Skeletal muscle cell (primary cell): ENCODE measurements at regions not wholly inside any gene's neighbourhood (a gene's known extent, or its start where the extent isn't known, plus 50 kb on each side); places are given as distances from the start of the nearest gene placed in this dataset.
"Not testable (repeated sequence)": the region's sequence is repeated elsewhere in the genome, so short reads cannot be mapped to it uniquely, and the experiment has no call there.

ENCODE experiments used
- DNase-seq: peaks from one replicate; pipeline ENCODE4 v3.0.0-alpha.2; 2010; ENCODE audit warnings: low read depth
- H3K4me3 ChIP-seq: 2 replicates; pipeline ENCODE4 v1.5.1; 2011; ENCODE audit warnings: low read depth, mild to moderate bottlenecking, control low read depth, low read length, moderate library complexity

DNA sequence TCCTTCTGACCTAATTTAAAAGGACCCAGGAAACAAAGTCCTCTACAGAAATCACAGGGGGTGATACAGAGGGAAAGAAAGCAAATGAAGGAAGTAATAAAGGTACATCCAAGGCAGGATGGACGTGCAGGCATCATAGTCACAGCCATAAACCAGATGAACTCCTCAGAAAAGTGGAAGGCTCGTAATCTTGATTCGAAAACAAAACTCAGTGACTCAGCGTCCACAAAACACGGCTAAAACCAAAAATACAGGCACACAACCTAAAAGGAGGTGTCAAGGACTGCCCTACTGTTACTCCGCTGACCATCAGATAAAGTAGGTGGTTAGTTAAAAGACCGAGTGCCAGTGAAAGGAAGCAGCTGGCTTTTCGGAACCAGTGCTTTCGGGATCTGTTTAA, 81.5 kb downstream of the TRIM69 start:
- DNase-seq, H3K4me3 ChIP-seq: not testable (repeated sequence)

DNA sequence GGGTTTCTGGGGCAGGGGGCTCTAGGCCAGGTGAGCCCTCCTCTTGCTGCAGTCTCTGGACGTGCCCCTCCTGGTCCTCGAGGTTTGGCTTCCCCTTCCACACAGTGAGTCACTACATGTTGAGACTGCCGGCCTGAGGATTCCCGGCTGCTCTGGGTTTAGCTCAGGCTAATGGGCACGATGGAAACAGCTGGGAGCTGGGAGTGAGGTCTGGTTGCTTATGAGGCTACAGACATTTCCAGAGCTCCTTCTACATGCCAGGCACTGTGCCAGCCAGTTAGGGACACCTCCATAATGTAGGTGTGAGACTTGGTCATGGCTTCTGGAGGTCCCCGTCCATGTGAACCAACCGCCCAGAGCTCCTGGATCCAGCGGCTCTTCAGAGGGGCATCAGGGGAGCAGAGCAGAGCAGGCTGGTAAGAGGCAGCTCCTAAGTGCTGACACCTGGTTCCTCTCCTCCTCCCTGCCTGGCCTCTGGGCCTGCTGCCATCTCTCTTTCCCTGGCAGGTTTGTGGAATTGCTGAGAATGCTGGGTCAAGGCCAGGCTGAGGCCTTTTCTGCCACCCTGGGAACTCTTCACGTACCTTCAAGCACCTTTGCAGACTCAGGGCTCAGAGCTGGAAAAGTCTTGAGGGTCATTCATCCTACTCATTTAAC, 83.1 kb downstream of the TRIM69 start:
- not testable (repeated sequence) for H3K4me3 ChIP-seq, DNase-seq

DNA sequence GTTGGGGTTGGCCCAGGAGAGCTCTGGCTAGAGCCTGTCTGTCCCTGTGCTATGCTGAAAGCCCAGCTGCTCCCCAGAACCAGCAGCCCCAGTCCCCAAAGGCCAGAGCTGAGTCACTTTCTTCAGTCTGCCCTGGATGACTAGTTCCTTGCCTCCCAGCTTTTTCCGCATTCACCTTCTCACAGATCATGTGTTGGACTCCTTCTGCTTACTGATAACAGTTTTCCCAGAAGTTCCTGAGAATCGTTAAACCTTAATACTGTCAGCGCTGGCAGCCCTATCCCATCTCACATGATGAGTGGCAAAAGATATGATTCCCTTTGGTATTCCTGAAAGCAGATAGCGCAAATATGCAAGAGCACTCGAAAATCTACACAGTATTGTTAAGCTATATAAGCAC, 84.2 kb downstream of the TRIM69 start:
- not testable (repeated sequence) for H3K4me3 ChIP-seq, DNase-seq

DNA sequence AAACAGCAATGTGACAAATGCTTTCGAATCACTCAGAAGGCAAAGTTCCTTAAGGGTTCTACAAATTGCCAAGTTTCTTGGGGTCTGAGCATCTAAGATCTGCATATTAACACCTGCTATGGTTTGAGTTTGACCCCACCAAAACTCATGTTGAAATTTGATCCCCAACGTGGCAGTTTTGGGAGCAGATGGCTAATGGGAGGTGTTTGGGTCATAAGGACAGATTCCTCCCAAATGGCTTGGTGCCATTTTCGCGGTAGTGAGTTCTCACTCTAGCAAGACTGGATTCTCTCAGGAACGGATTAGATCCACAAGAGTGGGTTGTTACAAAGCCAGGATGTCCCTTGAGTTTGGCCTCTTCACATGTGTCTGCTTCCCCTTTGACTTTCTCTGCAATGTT, 84.6 kb downstream of the TRIM69 start:
- DNase-seq, result not testable (repeated sequence)

DNA sequence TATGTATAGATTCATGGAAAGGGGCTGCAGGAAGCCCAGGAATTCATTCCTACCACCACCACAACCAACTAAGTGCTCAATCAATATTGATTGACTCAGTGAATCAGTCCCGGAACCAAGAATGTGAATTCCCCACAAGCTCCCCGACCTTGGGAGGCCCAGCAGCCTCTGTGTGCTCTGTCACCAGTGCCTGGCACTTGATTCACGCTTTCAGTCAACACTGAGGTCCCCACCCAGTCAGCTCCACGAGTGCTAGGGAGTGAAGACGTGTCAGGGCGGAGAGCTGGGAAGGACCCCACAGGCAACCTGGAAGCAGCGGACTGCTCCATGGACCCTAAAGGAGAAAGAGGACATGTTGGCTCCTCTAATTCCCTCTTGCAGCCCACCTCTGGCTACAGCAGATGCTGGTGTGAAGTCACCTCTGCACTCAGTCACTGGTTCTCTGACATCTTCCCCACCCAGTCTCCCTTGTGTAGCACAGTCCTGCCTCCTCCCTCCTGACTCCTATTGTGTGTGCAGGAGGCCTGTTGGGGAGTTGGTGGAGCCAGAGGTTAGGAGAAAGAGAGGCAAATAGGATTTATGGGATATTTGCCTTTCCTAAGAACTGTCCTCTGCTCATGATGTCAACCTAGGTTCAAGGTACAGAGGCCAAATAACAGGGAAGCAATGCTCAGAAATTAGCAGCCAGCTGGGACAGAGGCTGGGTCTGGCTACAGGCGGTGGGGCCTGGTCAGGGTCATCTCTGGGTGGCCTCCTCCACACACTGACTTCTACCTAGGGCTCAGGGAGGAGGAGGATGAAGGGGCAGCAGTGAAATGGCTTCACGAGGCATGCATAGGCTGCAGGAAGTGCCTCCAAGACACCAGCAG, 88.2 kb downstream of the TRIM69 start:
- H3K4me3 ChIP-seq, DNase-seq: not testable (repeated sequence)

More for the DNA sequence above, 84.6 kb downstream of the TRIM69 start:
- H3K4me3 ChIP-seq, result not testable (repeated sequence)

DNA sequence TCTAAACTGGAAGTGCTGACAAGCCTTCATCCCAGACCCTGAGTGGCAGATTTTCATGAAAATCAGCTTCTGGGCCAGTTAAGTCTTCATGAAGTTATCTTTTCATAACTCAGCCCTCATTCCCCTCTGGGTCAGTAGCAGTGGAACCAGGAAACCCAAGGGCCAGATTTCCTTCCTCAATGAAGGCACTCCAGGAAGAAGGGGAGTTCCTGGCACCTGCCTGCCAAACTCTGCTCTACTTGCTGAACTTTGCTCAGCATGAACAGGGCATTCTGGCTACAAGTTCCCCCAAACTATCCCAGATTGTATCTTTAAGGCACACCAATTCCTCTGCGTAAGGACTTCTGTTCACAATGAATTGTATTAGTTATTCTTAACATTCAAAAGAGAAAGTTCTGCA, 90.3 kb downstream of the TRIM69 start:
- H3K4me3 ChIP-seq, DNase-seq: not testable (repeated sequence)

DNA sequence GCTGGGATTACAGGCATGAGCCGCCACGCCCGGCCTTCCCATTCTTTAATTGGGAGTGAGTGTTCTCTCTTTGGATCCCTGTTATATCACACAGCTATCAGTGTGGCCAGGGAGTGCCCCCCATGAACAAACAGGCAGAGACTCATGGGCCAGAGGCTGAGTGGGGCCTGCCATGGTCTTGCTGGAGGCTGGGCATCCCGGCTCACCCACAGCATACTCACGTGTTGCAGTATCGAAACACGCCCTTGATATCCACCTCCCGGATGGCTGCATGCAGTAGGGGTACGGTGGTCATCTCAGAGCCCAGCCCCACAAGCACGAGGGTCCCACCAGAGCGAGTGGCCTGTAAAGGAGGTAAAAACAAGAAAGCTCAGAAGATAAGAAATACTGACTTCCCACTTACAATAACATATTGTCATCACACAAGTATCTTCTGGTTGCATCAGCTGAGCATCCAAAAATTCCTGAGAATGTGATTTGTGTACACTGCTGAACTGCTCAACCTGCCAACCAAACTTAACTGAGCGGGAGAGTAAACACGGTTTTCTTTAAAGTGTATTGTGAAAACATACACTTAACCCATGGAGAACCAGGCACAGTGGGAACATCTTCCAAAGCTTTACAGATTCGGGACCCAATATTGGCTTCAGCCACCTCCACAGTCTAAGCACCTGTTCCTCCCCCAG, 92.0 kb downstream of the TRIM69 start:
- DNase-seq, result not testable (repeated sequence)

DNA sequence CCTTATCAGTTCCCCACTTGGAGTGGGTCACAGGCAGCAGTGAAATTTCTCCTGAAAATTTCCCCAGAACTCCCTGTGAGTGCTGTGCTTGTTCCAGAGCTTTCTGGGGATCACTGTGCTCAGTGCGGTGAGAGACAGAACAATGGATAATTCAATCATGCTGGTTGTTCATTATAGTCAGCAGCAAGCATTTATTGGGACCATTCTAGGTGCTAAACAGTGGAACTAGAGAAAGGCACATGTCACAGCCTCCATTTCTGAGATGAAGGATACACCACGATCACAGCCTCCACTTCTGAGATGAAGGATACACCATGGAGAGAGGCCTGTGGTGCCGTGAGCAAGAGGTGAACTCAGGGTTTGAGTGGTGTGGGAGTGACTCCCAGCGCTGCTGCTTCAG, 92.8 kb downstream of the TRIM69 start:
- not testable (repeated sequence) for DNase-seq, H3K4me3 ChIP-seq

More for the DNA sequence above, 92.0 kb downstream of the TRIM69 start:
- H3K4me3 ChIP-seq, result not testable (repeated sequence)

DNA sequence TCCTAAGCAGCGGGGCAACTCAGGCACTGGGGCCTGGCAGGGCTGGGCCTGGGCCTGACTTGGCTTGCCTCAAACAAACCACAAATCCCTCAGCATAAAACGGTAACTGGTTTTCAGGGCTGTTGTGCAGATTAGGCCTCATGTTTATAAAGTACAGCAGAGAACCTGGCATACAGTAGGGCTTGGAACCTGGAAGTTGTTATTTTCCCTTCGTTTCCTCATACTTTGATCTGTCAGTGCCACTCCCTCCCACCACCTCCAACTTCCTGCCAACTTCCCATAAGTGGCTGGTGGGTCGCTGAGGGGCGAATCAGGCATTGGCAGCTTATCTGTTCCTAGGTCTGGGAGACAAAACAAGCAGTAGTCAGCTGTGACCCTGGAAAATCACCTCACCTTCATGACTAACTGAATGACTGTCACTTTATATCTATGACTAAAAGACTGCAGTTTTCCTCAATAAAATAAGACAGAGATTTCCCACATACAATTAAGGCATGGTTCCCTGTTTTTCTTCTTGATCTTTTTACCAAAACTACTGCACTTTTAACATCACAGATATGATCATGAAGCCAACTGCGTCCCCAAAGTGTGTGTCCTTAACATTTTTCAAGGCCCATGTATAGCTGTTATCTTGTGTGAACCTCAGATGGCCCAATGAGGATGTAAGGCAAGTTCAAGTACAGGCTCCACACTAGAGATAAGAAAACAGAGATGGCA, 94.5 kb downstream of the TRIM69 start:
- not testable (repeated sequence) for H3K4me3 ChIP-seq, DNase-seq

DNA sequence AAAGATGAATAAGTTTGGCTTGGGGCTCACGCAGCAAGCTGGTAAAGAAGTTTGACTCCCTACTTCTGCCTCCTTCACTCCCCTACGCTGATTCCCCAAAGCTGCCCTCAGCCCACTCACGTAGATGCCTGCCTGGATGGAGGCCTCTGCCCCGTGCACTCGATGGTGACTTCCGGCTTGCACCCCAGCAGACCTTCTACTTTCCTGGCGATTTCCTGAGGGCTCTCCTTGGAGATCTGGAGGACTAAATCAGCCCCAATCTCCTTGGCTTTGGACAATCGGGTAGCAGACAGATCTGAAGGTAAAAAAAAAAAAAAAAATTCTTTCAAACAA, 95.0 kb downstream of the TRIM69 start:
- not testable (repeated sequence) for DNase-seq

DNA sequence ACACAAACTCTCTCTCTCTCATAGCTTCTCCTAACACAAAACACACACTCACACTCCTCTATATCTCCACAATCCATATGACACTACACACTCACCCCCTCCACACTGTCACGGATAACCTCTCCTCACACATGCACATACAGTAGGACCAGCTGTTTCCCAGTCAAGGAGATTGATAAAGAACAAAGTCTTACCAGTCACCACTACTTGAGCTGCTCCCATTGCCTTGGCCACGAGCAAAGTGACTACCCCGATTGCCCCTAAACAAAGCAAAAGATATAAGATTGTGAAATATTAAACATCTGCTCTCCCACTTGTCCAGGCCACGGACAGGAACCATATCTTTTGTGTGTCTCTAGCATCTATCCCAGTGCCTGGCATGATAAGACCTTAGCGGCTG, 95.8 kb downstream of the TRIM69 start:
- not testable (repeated sequence) for H3K4me3 ChIP-seq, DNase-seq

More for the DNA sequence above, 95.0 kb downstream of the TRIM69 start:
- H3K4me3 ChIP-seq, result not testable (repeated sequence)

DNA sequence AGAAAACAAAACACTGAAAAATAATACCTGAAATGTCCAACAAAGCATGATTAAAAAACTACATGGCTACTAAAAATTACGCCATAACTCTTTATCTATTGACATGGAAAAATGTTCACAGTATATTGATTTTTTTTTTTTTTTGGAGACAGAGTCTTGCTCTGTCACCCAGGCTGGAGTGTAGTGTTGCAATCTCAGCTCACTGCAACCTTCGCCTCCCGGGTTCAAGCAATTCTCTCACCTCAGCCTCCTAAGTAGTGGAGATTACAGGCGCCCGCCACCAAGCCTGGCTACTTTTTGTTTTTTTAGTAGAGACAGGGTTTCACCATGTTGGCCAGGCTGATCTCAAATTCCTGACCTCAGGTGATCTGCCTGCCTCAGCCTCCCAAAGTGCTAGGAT, 96.8 kb downstream of the TRIM69 start:
- DNase-seq, H3K4me3 ChIP-seq: not testable (repeated sequence)

DNA sequence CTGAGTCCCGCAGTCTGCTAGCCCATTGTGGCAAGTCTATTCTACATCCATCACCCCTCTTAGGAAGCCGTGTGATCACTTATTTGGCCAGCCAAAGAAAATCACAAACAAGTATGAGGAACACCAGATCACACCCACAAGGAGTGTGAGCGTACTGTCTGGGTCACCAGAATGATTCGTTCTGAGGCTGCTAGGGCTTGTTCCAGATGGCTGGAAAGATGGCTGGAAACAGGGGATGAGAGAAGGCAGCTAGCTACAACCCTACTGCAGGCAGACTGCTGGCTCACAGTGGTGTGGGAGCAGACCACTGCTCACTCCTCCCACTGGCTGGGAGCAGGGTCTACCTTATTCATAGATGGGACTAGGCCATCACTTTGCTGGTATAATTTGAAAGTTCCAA, 97.4 kb downstream of the TRIM69 start:
- DNase-seq, result not testable (repeated sequence)

DNA sequence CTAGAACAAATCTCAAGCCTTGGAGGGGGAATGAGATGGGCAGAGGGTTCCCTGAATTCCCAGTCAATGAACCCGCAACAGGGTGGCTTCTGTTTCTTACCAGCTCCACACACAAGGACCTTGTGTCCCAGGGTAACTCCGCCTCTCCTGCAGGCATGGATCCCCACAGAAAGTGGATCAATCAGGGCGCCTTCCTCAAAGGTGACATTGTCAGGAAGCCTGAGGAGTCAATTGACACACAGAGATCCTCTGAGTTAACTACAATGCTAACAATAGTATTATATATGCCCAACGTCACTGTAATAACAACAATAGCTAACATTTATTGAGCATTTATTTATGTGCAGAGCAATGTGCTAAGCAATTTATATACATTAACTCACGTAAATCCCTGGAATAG, 98.8 kb downstream of the TRIM69 start:
- not testable (repeated sequence) for H3K4me3 ChIP-seq, DNase-seq

More for the DNA sequence above, 97.4 kb downstream of the TRIM69 start:
- H3K4me3 ChIP-seq, result not testable (repeated sequence)

DNA sequence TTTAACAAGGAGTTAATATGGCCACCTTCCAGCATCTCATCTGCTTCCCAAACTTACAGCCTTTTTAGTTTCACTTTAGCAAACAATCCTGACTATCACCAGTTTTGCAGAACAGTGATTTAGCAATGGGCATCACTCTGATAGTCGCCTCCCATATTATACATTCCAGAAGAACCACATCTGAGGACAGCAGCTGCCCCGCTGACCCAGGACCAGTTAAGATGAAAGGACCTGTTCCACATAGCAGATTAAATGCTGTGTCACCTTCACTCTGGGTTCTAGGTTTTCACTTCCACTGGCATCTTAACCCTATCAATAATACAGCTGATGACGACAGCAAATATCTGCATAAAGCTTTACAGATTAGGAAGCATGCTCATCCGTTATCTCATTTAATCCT, 99.8 kb downstream of the TRIM69 start:
- H3K4me3 ChIP-seq, result no peak overlapping the region
- no peak for DNase-seq

DNA sequence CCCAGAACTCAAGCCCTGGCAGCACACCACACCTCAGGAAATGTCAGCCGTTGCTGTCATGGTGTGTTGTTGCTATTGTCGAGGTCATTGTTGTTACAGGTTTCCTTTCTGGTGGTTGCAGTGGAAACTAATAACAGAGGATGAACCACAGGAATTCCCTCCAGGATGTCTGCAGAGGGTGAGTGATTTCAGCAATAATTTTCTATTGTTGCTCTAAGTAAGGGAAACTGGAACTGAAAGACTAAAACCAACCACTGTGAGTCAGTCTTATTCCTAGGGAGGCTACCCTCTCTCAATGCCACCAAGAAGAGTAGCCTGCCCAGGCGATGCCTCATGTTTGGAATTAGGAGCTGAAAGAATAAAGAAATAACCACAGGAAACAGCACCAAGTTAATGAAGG, 102.6 kb downstream of the TRIM69 start:
- not testable (repeated sequence) for DNase-seq, H3K4me3 ChIP-seq

DNA sequence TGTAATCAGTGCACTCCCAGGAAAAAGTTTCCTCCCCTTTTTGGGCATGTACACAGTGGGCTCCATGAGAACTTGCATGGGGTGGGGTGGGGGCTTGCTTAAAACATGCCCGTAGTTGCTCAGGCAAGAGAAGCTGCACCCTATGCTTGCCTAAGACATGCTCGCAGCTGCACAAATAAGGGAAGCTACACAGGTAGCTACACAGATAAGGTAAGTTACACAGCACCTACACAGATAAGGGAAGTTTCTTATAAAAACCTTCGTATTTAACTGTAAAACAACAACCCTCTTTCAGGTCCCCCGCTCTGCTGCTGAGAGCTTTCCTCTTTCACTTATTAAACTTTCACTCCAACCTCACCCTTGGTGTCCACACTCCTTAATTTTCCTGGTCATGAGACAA, 105.4 kb downstream of the TRIM69 start:
- not testable (repeated sequence) for H3K4me3 ChIP-seq, DNase-seq

DNA sequence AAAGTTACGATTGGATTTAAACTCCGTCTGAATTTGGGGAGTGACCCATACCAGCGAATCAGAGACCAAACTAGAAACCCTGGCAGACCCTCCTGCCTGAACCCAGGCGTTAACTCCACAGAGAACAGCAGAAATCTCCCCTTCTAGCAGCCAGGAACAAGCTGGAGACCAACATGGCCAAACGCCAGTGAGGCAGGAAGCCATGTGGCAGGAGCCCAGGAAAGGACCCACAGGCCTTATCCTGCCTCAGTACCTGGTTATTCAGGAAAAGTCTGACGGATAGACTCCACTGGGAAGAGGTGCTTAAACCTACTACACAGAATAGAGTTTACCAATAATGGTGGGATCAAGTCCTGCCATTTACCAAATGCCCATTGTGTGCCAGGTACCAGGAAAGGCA, 106.6 kb downstream of the TRIM69 start:
- H3K4me3 ChIP-seq, DNase-seq: not testable (repeated sequence)

DNA sequence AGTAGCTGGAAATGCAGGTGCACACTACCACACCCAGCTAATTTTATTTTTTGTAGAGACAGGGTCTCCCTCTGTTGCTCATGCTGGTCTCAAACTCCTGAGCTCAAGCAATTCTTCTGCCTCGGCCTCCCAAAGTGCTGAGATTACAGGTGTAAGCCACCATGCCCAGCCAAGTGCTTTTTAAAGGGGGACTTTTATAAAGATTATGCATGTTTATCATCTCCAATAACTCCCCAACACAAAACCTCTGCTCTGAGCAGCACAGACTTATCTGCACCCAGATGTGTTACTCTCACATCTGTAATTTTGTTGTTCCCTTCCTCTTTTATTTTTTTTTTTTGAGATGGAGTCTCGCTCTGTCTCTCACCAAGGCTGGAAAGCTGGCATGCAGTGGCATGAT, 108.6 kb downstream of the TRIM69 start:
- DNase-seq, H3K4me3 ChIP-seq: not testable (repeated sequence)
